ENCODE measurements at regions not wholly inside any gene's neighbourhood (a gene's known extent, or its start where the extent isn't known, plus 50 kb on each side); places are given as distances from the start of the nearest gene placed in this dataset.
A peak's percentile ranks its signal among the peaks of the same experiment; 100 is the strongest.
"Not testable (repeated sequence)": the region's sequence is repeated elsewhere in the genome, so short reads cannot be mapped to it uniquely, and the experiment has no call there.

- no peak for DNase-seq
Measured at GRCh38 chr11:34750692-34751405, 130.0 kb downstream of the EHF start.

DNA sequence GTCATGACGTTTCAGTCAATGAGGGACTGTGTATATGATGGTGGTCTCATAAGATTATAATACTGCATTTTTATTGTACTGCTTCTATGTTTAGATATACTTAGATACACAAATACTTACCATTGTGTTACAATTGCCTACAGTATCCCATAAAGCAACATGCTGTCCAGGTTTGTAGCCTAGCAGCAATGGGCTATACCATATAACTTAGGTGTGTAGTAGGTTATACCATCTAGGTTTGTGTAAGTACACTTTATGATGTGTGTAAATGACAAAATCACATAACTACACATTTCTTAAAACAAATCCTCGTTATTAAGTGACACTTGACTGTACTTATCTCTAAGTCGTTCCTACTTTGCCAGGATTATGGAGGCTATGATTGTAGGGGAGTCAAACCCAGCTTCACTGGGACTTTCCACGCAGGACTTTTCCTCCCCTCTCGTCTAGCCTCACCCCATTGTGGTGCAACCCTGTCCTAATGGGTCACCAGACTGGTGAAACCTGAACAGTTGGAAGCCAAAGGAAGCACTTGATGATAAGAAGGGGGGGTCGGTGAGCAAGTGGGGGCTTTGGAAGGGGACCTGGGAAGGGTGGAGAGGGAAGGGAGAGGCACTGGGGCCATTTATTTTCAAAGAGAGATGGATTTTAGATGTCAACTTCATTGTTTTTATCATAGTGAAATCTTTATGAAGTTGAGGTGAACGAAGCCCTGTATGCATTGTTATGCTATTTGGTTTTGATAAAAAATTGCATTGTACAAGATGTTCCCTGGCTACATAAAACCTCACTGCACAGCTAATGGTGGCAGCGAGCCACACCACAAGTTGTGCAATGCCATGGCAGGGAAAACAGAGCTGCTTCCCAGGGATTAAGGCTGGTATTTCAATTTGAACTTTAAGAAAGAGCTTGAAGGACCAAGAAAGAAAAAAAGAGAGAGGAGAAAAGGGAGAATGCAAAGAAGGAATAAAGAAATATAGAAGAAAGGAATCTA lies 129.1 kb downstream of the EHF start:
- DNase-seq, result peak; percentile 74

GRCh38 chr11:34748036-34748435 lies 127.1 kb downstream of the EHF start:
- DNase-seq, result no peak

DNA sequence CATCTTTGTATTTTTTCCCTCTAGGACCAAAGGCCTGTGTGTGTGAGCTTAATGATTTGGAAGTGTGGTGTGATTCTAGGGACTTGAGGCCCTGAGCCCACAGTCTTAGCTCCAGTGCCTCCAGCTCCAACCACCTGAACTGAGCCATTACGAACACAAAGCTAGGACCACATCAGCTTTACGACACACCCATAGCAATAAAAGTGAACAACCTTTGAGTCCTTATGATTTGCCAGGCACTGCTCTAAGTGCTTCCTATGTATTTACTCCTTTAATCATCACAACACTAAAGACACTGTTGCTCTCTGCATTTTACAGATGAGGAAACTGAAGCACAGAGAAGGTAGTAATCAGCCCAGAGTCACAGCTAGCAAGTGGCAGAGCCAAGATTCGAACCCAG lies 126.4 kb downstream of the EHF start:
- no peak for DNase-seq

DNA sequence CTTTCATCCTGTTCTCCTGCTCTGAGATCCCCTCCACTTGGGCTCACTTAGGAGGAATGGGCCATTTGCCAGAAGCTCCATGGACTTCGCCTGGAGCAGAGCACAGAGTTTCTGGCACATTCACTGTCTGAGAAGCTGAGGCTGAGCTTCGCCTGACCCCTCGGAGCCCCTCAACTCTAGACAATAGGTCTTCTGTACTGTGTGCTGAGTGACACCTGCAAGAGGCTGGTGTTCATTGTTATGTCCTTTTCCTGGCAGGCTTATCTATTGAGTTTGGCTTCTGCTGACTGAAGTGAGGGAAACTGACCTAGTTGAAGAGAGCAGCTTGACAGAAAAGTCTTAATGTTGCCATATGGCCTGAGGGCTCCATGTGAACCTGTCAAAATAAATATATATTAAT lies 124.3 kb downstream of the EHF start:
- DNase-seq, result no peak

GRCh38 chr11:34744511-34744910 lies 123.6 kb downstream of the EHF start:
- no peak for DNase-seq

DNA sequence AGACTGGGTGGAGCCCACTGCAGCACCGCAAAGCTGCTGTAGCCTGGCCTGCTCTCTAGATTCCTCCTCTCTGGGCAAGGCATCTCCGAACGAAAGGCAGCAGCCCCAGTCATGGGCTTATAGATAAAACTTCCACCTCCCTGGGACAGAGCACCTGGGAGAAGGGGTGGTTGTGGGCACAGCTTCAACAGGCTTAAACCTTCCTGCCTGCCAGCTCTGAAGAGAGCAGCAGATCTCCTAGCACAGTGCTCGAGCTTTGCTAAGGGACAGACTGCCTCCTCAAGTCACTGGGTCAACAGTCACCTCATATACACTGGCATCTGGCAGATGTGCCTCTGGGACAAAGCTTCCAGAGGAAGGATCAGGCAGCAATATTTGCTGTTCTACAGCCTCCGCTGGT lies 117.3 kb downstream of the EHF start:
- no peak for DNase-seq

DNA sequence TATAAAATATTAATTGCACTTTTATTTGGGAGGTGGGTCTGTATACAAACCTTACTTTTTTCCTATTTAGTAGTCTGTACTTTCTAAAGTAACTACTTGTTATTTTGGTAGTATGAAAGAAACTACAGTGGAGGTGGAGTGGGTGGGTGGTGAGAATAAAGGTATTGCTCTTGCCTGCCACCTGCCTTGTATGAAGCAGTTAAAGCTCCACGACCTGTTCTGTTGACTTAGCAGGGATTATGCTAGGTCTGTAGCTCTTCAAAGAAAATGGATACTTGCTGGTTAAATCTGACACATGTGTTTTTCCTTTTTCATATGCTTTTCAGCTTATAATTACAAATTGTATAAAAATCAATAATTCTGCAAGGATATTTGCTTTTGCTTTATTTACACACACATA lies 111.9 kb downstream of the EHF start:
- DNase-seq, result no peak

- no peak for DNase-seq
Measured at GRCh38 chr11:34731603-34732002, 110.7 kb downstream of the EHF start.

GRCh38 chr11:34730544-34731295 lies 109.8 kb downstream of the EHF start:
- DNase-seq, result no peak

DNA sequence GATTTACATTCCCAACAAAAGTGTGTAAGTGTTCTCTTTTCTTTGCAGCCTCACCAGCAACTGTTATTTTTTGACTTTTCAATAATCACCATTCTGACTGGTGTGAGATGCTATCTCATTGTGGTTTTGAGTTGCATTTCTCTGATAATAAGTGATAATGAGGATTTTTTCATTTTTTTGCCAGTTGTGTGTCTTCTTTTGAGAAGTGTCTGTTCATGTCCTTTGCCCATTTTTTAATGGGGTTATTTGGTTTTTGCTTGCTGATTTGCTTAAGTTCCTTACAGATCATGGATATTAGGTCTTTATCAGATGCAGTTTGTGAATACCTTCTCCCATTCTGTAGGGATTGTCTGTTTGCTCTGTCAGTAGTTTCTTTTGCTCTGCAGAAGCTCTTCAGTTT lies 107.7 kb downstream of the EHF start:
- DNase-seq, result no peak

- DNase-seq, result no peak
Measured at GRCh38 chr11:34727228-34727737, 106.4 kb downstream of the EHF start.

DNA sequence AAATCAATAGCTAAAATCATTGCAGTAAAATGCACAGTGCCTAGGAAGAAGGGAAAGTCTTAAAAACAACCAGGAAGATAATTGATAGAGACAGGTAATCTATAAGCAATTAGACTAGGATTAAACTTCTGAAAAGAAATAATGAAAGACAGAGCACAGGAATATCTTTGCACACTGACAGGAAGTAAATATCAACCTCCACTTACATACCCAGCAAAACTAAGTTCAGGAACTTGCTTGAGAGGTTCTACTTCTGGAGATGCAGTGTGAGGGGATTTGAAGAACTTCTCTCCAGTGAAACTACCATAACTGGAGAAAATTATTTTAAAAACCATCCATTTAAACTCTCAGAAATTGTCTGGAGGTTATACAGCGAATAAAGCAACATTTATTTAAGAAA lies 104.1 kb downstream of the EHF start:
- no peak for DNase-seq

GRCh38 chr11:34721646-34722045 lies 100.8 kb downstream of the EHF start:
- no peak for DNase-seq

DNA sequence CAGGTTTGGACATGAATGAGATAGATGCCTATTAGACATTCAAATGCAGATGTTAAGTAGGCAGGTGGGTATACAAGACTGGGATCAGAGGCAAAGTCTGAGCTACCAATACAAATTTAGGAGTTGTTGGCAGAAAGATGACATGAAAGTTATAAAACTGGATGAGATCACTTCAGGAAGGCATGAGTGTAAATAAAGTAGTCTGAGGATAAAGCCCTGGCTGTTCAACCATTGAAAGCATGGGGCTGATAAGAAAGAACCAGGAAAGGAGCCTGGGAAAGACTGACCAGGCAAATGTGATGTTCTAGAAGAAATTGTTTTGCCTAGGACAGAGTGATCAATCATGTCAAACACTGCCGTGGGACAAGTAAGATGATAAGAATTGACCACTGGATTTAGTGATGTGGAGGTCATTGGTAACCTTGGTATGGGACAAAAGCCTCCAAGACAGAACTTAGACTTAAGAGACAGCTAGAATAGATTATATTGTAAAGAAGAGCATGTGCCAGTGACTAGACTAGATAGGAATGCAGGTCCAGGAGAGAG lies 98.5 kb downstream of the EHF start:
- no peak for DNase-seq

GRCh38 chr11:34713631-34714030 lies 92.7 kb downstream of the EHF start:
- DNase-seq, result not testable (repeated sequence)
